ENCODE measurements at regions not wholly inside any gene's neighbourhood (a gene's known extent, or its start where the extent isn't known, plus 50 kb on each side); places are given as distances from the start of the nearest gene placed in this dataset.

DNA sequence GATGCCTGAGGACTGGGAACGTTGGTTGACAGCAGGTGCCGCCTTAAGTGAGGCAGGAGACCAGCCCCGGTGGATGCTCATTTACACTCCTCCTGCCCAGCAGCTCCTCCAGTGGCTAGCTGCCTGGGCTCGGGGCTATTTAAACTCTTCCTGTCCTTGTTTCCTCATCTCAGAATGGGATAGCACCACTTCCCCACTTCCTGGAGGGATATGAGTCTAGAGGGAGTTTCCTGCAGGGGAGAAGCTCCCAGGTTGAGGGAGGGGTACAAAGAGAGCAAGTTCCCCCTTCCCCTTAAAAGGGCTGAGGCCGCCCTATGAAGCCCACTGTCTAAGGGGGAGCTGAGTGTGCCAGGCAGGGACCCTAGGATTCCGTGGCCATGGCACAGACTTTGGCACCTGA is 311.2 kb downstream of the AACS start:
- no peak overlapping the region for H3K27ac Mint-ChIP-seq
- H3K4me1 ChIP-seq (ENCODE audit: control insufficient read depth, insufficient read depth, low read length), result no peaks in the 10 kb centered on the region
- H3K4me3 Mint-ChIP-seq, result no peak overlapping the region
- ATAC-seq, result no peak
- H3K27ac ChIP-seq (ENCODE audit: low read length), result no peak overlapping the region
- H3K4me3 ChIP-seq (ENCODE audit: low read length), result no peak overlapping the region
- TF ChIP-seq, protein P1, sequence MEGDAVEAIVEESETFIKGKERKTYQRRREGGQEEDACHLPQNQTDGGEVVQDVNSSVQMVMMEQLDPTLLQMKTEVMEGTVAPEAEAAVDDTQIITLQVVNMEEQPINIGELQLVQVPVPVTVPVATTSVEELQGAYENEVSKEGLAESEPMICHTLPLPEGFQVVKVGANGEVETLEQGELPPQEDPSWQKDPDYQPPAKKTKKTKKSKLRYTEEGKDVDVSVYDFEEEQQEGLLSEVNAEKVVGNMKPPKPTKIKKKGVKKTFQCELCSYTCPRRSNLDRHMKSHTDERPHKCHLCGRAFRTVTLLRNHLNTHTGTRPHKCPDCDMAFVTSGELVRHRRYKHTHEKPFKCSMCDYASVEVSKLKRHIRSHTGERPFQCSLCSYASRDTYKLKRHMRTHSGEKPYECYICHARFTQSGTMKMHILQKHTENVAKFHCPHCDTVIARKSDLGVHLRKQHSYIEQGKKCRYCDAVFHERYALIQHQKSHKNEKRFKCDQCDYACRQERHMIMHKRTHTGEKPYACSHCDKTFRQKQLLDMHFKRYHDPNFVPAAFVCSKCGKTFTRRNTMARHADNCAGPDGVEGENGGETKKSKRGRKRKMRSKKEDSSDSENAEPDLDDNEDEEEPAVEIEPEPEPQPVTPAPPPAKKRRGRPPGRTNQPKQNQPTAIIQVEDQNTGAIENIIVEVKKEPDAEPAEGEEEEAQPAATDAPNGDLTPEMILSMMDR (IDR thresholded peaks at IDR 0.05), result no peak
- H3K36me3 ChIP-seq (ENCODE audit: control insufficient read depth, insufficient read depth, low read length), result no peaks in the 10 kb centered on the region
- peaks cover 6 to 10% of the 10 kb centered on the region in 2 donors for H3K27me3 Mint-ChIP-seq (ENCODE audit: low read depth in 2 of 2)
- no peaks in the 10 kb centered on the region for H3K9me3 ChIP-seq (ENCODE audit: control insufficient read depth, insufficient read depth, low read length)
- peaks cover 0 to 2% of the 10 kb centered on the region in 2 donors for H3K9me3 Mint-ChIP-seq
- no peaks in the 10 kb centered on the region for H3K36me3 Mint-ChIP-seq
- intact Hi-C loops (cut with micrococcal nuclease), result no loop called here
- no peak for DNase-seq
- WGBS (ENCODE audit: insufficient coverage), result 40% methylated on average over 6 of the region's 6 CpGs
- peaks cover 3% of the 10 kb centered on the region for H3K27me3 ChIP-seq (ENCODE audit: control insufficient read depth, insufficient read depth, low read length)
- no peaks in the 10 kb centered on the region for H3K4me1 Mint-ChIP-seq

DNA sequence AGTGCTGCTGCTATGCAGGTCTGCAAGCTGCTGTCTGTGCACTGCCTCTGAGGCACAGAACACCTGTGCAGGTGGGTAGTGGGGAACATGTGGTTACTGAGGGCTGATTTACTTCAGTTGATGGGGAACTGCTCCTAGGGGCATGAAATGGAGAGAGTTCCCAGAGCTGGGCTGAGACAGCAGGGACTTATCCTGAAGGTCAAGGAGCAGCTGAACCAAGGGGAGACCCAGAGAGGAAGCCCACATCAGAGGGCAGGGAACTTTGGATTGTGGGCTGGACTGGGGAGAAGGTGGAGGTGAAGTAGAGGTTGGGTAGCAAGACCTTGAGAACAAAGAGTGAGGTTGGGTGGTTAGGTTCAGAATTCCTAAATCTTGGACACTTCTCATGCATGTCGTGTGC is 311.9 kb downstream of the AACS start:
- H3K4me1 Mint-ChIP-seq, result no peaks in the 10 kb centered on the region
- no peaks in the 10 kb centered on the region for H3K4me1 ChIP-seq (ENCODE audit: control insufficient read depth, insufficient read depth, low read length)
- no peaks in the 10 kb centered on the region for H3K9me3 ChIP-seq (ENCODE audit: control insufficient read depth, insufficient read depth, low read length)
- H3K36me3 Mint-ChIP-seq, result no peaks in the 10 kb centered on the region
- DNase-seq (no peak), ATAC-seq (no peak)
- intact Hi-C loops (cut with micrococcal nuclease), result no loop called here
- H3K9me3 Mint-ChIP-seq, result peaks cover 0 to 2% of the 10 kb centered on the region in 2 donors
- no peak overlapping the region for H3K27ac ChIP-seq (ENCODE audit: low read length)
- H3K4me3 ChIP-seq (ENCODE audit: low read length), result no peak overlapping the region
- H3K27me3 Mint-ChIP-seq (ENCODE audit: low read depth in 2 of 2), result peaks cover 6 to 10% of the 10 kb centered on the region in 2 donors
- H3K4me3 Mint-ChIP-seq, result no peak overlapping the region
- 94% methylated on average over 1 of the region's 1 CpG for WGBS (ENCODE audit: insufficient coverage)
- no peaks in the 10 kb centered on the region for H3K36me3 ChIP-seq (ENCODE audit: control insufficient read depth, insufficient read depth, low read length)
- TF ChIP-seq, protein P1 (IDR thresholded peaks at IDR 0.05), result no peak
- H3K27ac Mint-ChIP-seq, result no peak overlapping the region
- H3K27me3 ChIP-seq (ENCODE audit: control insufficient read depth, insufficient read depth, low read length), result peaks cover 3% of the 10 kb centered on the region

DNA sequence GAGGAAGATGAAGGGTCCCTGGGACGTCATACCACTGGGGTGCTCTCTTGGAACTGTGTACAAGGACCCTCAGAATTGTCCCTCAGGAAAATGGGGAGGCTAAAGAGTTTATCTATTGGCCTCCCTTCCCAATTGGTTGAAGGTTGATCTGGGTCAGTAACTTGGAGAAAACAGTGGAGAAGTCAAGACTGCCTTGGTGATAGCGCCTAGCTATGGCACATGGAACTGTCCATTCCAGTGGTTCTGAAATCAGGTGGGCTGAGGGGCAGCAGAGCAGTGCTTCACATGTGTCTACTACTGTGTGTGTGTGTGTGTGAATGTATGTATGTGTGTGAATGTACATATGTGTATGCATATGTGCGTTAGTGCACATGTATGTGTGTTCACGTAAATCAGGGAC is 316.1 kb downstream of the AACS start:
- H3K27me3 Mint-ChIP-seq (ENCODE audit: low read depth in 2 of 2), result peaks cover 6 to 7% of the 10 kb centered on the region in 2 donors
- Histone ChIP-seq H3K36me3 (ENCODE audit: control insufficient read depth, insufficient read depth, low read length) (no peaks in the 10 kb centered on the region), H3K9me3 (ENCODE audit: control insufficient read depth, insufficient read depth, low read length) (no peaks in the 10 kb centered on the region), H3K4me1 (ENCODE audit: control insufficient read depth, insufficient read depth, low read length) (no peaks in the 10 kb centered on the region), H3K27me3 (ENCODE audit: control insufficient read depth, insufficient read depth, low read length) (peaks cover 2% of the 10 kb centered on the region), H3K4me3 (ENCODE audit: low read length) (no peak overlapping the region), H3K27ac (ENCODE audit: low read length) (no peak overlapping the region)
- TF ChIP-seq, protein P1 (IDR thresholded peaks at IDR 0.05), result no peak
- 79% methylated on average over 4 of the region's 4 CpGs for WGBS (ENCODE audit: insufficient coverage)
- H3K36me3 Mint-ChIP-seq, result no peaks in the 10 kb centered on the region
- no peak for DNase-seq
- no peaks in the 10 kb centered on the region for H3K4me1 Mint-ChIP-seq
- no peak overlapping the region for H3K27ac Mint-ChIP-seq
- no peak for ATAC-seq
- no peak overlapping the region for H3K4me3 Mint-ChIP-seq
- intact Hi-C loops (cut with micrococcal nuclease), result no loop called here
- H3K9me3 Mint-ChIP-seq, result peaks cover 0 to 2% of the 10 kb centered on the region in 2 donors

DNA sequence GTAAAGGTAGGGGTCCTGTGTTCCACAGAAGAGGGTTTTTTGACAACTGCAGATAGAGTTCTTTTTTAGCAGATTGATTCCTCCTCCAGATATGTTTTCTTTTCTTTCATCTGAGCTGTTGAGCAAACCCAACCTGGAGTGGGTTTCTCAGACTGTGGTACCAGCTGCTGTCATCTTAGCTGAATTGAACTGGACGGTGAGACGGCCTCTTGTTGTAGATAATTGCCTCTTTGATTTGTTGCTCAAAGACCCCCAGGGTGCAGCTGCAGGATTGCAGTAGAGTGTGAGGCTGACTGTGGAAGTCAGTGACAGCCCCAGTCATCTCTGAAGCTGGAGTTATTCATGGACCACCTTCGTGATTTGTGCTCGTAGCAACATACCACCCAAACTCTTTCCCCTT is 317.7 kb downstream of the AACS start:
- DNase-seq, result no peak
- H3K27me3 Mint-ChIP-seq (ENCODE audit: low read depth in 2 of 2), result peaks cover 4 to 10% of the 10 kb centered on the region in 2 donors
- H3K36me3 ChIP-seq (ENCODE audit: control insufficient read depth, insufficient read depth, low read length), result no peaks in the 10 kb centered on the region
- H3K36me3 Mint-ChIP-seq, result no peaks in the 10 kb centered on the region
- 56% methylated on average over 2 of the region's 4 CpGs for WGBS (ENCODE audit: insufficient coverage)
- no peak overlapping the region for H3K4me3 ChIP-seq (ENCODE audit: low read length)
- H3K27me3 ChIP-seq (ENCODE audit: control insufficient read depth, insufficient read depth, low read length), result no peaks in the 10 kb centered on the region
- H3K9me3 Mint-ChIP-seq, result peaks cover 0 to 2% of the 10 kb centered on the region in 2 donors
- intact Hi-C loops (cut with micrococcal nuclease), result no loop called here
- TF ChIP-seq, protein P1 (IDR thresholded peaks at IDR 0.05), result no peak
- no peaks in the 10 kb centered on the region for H3K9me3 ChIP-seq (ENCODE audit: control insufficient read depth, insufficient read depth, low read length)
- no peak for ATAC-seq
- H3K4me1 ChIP-seq (ENCODE audit: control insufficient read depth, insufficient read depth, low read length), result no peaks in the 10 kb centered on the region
- H3K27ac Mint-ChIP-seq, result no peak overlapping the region
- no peaks in the 10 kb centered on the region for H3K4me1 Mint-ChIP-seq
- H3K4me3 Mint-ChIP-seq, result no peak overlapping the region
- no peak overlapping the region for H3K27ac ChIP-seq (ENCODE audit: low read length)

Measured in natural killer cell (primary cell).